Skin of body (tissue), 1 donor: ENCODE measurements at regions not wholly inside any gene's neighbourhood (a gene's known extent, or its start where the extent isn't known, plus 50 kb on each side); places are given as distances from the start of the nearest gene placed in this dataset.
A peak's percentile ranks its signal among the peaks of the same experiment; 100 is the strongest.

ENCODE experiments used
- DNase-seq: peaks from one replicate; lab custom pipeline; 2025; lab: John Stamatoyannopoulos, UW

- no peak for DNase-seq
These were observed 207.1 kb downstream of the NFATC2 start for GRCh38 chr20:51335329-51335841.

DNA sequence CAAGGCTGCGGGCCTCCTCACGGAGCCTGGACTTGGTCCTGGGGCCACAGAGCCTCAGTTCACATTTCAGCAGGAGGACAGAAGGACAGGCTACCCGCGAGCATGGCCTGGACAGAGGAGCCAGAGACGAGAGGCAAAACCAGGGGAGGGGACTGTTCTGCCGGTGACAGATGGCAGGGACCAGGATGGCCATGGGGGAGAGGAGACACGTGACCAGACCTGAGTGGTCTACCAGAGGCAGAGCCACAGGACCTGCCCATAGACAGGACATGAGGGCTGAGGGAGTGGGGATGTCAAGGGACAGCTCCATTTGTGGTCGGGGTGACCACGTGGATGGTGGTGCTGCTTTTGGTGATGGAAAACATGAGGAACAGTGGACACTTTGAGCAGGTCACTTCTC lies 207.9 kb downstream of the NFATC2 start:
- no peak for DNase-seq

- no peak for DNase-seq
These were observed 208.5 kb downstream of the NFATC2 start for GRCh38 chr20:51333971-51334370.

GRCh38 chr20:51333446-51333845 lies 209.1 kb downstream of the NFATC2 start:
- DNase-seq: no peak

DNA sequence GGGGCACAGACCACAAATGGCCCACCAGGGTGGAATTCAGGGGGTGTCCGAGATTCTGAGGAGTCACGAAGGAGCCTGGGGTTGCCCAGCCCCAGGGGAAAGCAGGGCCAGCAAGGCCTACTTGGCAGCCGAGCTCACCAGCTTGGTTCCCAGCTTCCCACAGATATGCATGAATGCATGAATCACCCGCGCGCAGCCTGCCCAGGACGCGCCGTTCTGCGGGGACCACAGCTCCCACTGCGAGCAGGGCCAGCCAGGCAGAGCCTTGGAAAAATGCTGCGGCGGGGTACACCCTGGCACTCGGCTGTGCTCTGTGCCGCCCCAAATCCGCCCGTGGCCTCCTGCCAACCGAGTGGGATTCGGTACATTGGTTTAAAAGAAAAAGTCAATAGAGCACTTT lies 211.0 kb downstream of the NFATC2 start:
- DNase-seq: no peak

DNA sequence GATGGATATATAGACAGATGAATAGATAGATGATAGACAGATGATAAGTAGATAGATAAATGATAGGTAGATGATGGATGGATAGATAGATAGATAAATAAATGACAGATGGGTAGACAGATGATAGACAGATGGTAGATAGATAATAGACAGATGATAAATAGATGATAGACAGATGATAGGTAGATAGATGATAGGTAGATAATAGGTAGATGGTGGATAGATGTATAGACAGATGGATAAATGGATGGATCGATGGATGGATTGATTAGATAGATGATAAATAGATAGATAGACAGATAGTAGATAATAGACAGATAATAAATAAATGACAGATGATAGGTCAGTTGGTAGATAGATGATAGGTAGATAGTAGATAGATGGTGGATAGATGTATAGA lies 212.7 kb downstream of the NFATC2 start:
- DNase-seq: no peak

DNA sequence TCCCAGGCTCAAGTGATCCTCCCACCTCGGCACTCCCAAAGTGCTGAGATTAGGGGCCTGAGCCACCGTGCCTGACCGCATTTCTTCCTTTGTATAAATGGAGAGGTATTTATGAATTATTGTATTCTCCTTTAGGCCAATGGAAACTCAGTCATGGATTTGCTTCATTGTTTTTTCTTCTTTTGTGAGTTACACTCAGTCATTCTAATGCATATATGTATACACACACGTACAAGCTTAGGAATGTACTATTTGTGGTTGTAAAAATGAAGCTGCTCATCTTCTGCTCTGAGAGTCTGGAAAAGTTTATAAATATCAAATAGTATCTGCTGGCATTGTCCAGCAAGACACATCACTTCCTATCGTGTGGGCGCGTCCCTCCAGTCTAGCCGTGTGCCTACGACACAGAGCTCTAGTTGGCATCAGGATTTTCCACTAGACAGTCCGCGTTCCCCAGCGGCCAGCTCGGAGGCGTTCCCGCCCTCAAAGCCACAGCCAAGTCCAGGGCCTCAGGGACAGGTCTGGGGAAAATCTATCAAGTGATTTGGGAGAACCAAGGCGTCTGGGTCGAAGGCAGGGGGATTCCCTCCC lies 215.2 kb downstream of the NFATC2 start:
- peak; percentile 15 for DNase-seq

GRCh38 chr20:51326201-51326819 lies 216.2 kb downstream of the NFATC2 start:
- DNase-seq: no peak

DNA sequence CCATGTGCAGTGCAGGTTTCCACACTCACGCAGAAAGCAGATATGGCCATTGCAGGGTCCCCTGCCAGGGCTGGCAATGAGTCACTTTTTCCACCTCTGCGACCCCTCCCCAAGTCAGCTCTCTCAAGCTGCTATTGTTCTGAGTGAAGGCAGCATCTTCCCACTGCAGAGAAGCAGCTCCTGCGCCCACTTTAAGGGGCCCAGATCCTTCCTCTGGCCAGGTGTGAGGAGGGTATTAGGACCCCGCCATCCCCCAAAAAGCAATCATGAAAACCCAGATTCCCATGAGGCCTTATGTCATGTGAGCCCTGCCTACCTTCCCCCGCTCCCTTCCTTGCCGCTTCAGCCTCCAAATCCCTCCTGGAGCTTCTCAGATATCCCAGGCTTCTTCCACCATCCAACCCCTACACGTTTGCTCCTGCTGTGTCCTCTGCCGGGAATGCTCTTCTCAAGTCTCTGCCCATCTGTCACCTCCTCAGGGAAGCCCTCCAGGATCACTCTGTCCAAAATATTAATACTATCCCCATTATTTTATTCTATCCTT lies 220.3 kb downstream of the NFATC2 start:
- no peak for DNase-seq

DNA sequence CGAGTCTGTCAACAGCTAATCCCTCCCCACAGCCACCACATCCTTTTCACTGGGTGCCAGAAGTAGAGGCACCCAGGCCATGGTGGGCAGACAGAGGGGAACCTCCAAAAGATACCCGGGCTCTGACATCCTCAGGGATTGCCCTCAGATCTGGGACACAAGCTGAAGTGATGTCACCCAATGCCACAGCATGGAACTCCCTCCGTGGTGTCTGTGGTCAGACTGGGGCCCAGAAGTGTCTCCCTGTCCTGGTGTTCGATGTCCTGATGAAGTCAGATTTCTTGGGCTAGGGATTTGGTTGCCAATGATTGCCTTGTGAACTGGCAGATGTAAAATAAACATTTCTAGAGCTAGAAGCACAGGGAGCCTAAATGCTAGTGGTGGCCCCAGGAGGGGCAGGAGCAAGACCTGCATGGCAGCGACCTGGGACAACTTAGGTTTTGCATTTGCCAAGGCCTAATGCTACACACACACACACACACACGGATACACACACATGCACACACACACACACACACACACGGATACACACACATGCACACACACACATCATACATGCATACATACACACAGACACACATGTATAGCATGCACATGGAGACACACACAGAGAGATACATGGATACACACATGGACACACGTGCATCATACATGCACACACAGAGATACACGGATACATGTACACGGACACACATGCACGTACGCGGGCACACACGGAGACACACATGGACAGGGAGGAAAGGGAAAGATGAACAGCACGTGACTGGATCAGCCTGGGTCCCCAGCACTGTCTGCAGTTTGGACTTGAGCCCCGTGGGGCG lies 221.0 kb downstream of the NFATC2 start:
- DNase-seq: no peak

DNA sequence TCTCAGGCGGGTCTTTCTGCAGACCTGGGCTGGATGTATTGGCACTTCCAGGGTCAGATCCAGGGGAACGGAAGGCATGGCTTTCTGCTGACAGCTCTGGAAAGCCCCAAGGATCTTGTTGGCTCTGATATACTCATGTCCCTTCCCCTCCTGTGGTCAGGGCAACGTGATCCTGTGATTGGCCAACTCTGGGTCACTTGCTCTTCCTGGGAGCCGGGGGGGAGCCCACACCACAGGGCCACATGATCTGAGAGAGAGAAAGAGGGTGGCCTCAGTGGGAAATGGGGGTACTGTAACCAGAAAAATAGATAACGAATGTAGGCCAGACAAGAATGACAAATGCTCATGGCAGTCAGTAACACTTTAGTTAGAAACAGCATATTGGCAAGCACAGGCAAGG lies 223.0 kb downstream of the NFATC2 start:
- no peak for DNase-seq

DNA sequence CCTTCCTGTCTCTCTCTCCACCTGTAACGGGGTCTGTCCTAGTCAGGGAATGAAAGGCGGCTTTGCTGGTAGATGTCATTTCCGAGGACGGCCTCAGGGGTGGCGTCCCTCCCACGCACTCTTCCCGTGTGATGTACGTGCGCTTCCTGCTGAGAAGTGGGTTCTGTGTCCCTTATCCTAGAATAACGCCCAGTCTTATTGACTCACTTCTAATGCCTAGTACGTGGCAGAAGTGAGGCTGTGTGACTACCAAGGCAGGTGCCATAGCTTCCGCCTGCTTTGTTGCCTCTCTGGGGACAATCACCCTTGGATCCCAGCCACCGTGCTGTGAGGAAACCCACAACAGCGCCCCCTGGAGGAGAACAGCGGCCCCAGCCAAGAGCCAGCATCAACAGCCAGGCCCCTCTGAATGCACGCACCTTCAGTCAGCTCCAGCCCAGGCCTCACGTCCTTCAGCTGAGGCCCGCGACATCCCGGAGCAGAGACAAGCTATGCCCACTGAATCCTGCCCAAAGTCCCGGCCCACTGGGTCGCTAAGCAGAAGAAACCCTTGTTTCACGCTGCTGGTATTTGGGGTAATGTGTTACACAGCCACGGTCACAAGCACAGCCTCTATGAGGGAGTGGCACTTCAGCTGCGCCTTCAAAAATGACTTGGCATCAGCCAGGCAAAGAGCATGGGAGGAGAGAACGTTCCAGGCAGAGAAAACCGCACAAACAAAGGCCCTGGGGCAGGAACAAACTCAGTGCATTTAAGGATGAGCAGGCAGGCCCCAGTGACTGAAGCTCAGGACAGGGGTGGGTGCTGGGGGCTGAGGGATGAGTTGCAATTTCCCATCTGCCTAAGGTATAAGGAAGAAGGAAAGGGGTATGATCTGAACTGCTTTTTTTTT lies 224.2 kb downstream of the NFATC2 start:
- DNase-seq: no peak

DNA sequence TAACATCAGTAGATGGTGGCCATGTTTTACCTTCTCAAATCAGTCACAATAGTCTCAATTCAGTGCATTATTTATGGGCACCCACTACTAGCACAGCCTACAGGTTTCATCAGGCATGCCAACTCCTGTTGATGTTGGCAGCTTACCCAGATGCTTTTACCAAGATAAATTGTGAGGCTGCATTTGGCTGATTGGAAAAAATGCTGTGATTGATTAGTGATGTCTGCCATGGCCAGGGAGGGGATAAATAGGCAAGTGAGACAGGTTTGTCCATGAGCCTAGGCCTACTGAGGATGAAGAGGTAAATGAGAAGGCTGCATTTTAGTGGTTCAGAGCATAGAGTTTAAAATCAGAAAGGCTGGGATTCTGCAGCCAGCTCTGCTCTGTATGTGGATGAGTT lies 227.1 kb downstream of the NFATC2 start:
- DNase-seq: no peak

- no peak for DNase-seq
These were observed 229.1 kb downstream of the NFATC2 start for GRCh38 chr20:51313358-51313827.

GRCh38 chr20:51312480-51312783 lies 230.1 kb downstream of the NFATC2 start:
- no peak for DNase-seq

- no peak for DNase-seq
These were observed 230.7 kb downstream of the NFATC2 start for GRCh38 chr20:51311636-51312479.

DNA sequence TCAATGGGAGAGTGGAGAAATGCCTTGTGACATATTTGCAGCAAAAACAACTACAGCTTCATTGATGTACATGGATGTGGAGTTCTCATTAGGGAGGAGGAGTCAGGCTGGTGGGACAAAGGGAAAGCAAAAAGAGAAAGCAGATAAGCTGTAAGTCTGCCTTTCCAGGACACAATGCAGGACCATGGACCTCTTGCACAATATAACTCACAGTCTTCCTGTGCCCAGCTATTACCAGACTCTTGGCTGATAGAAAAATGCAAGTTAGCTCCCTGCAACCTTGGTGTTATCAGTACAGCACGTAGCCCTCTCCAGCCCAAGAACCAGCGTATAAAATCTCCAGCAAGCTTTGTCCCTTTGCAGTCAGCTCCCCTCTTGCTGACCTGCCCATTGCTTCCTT lies 232.3 kb downstream of the NFATC2 start:
- no peak for DNase-seq

- no peak for DNase-seq
These were observed 233.4 kb downstream of the NFATC2 start for GRCh38 chr20:51309128-51309527.

DNA sequence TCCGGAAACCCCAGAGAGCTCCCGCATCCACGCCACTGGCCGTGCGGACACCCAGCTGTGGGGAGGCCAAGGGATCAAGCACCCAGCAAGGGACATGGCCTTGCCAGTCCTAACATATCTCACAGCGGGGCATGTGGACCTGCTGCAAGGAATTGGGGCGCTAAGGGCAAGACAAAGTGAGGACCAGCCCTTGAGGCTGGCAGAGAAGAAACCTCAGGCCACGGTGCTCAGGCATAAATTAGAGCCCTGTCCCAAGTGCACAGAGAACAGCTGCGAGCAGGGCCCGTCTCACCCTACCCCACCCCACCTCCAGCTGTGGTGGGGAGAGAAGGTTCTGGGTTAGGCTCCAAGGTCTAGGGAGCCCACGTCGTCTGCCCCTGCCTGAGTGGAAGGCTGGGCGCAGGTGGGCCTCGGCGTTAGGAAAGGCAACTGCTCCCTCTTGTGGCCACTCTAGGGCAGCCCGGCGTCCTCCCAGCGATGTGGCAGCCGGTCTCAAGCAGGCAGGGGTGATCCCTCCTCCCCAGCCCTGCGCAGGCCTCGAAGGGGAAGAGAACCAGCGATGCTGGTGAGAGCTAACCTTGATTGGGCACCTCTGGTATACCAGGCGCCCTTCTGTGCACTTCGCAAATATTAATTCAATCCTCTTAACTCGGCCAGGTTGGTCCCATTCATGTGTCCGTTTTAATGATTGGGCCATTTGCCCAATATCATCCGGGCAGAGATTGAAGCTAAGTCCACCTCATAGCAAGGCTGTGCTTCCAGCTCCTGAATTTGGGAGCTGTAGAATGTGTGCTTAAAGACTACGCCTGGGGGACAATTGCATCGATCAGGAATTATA lies 235.8 kb downstream of the NFATC2 start:
- no peak for DNase-seq
